ENCODE measurements at regions not wholly inside any gene's neighbourhood (a gene's known extent, or its start where the extent isn't known, plus 50 kb on each side); places are given as distances from the start of the nearest gene placed in this dataset.

GRCh38 chr5:147154809-147155208 lies 80.0 kb upstream of the STK32A start:
- WGBS, 2 donors (ENCODE audit: low coverage in 1 of 2): 59 to 75% methylated on average over 3 of the region's 3 CpGs
- in situ Hi-C loops (cut with MboI; ENCODE audit: low pct_ligation_motif_present in 1 of 4, low pct_unique_long_range_greater_than_20kb in 1 of 4, low sequenced_read_pairs in 3 of 4): no loop called here
- Histone ChIP-seq H3K4me3 (no peak overlapping the region), H3K4me1 (no peaks in the 10 kb centered on the region), H3K27me3 (no peaks in the 10 kb centered on the region), H3K36me3 (no peaks in the 10 kb centered on the region), H3K9me3 (no peaks in the 10 kb centered on the region), H3K27ac (no peak overlapping the region)
- DNase-seq: no peak
- TF ChIP-seq CTCF (IDR thresholded peaks at IDR 0.05): no peak
- no peak for TF ChIP-seq EP300 (IDR thresholded peaks at IDR 0.05; ENCODE audit: low read depth)
- no peak for TF ChIP-seq POLR2AphosphoS5 (IDR thresholded peaks at IDR 0.05)
- no peak for TF ChIP-seq POLR2A (IDR thresholded peaks at IDR 0.05)
- intact Hi-C loops (cut with DNase I; ENCODE audit: low total_unique reads): no loop called here

GRCh38 chr5:147156012-147156411 lies 78.8 kb upstream of the STK32A start:
- no peaks in the 10 kb centered on the region for H3K27me3 ChIP-seq
- no peak for DNase-seq
- no peak overlapping the region for H3K4me3 ChIP-seq
- intact Hi-C loops (cut with DNase I; ENCODE audit: low total_unique reads): no loop called here
- in situ Hi-C loops (cut with MboI; ENCODE audit: low pct_ligation_motif_present in 1 of 4, low pct_unique_long_range_greater_than_20kb in 1 of 4, low sequenced_read_pairs in 3 of 4): no loop called here
- H3K36me3 ChIP-seq: no peaks in the 10 kb centered on the region
- no peaks in the 10 kb centered on the region for H3K9me3 ChIP-seq
- peaks cover 0 to 3% (median 0%) of the 10 kb centered on the region in 4 donors for H3K4me1 ChIP-seq
- H3K27ac ChIP-seq: no peak overlapping the region
- no peak for TF ChIP-seq CTCF (IDR thresholded peaks at IDR 0.05)
- no peak for TF ChIP-seq EP300 (IDR thresholded peaks at IDR 0.05; ENCODE audit: low read depth)
- TF ChIP-seq POLR2A (IDR thresholded peaks at IDR 0.05): no peak
- no peak for TF ChIP-seq POLR2AphosphoS5 (IDR thresholded peaks at IDR 0.05)
- 47 to 78% methylated on average over 2 to 5 of the region's 5 CpGs for WGBS, 2 donors (ENCODE audit: low coverage in 1 of 2)

- Histone ChIP-seq H3K36me3 (no peaks in the 10 kb centered on the region), H3K4me3 (no peak overlapping the region), H3K9me3 (no peaks in the 10 kb centered on the region), H3K4me1 (peaks cover 0 to 4% (median 0%) of the 10 kb centered on the region in 4 donors), H3K27me3 (no peaks in the 10 kb centered on the region), H3K27ac (no peak overlapping the region)
- TF ChIP-seq CTCF (IDR thresholded peaks at IDR 0.05): no peak
- TF ChIP-seq POLR2AphosphoS5 (IDR thresholded peaks at IDR 0.05): no peak
- no peak for TF ChIP-seq POLR2A (IDR thresholded peaks at IDR 0.05)
- TF ChIP-seq EP300 (IDR thresholded peaks at IDR 0.05; ENCODE audit: low read depth): no peak
- in situ Hi-C loops (cut with MboI; ENCODE audit: low pct_ligation_motif_present in 1 of 4, low pct_unique_long_range_greater_than_20kb in 1 of 4, low sequenced_read_pairs in 3 of 4) (no loop called here), intact Hi-C loops (cut with DNase I; ENCODE audit: low total_unique reads) (no loop called here)
- 34 to 48% methylated on average over 3 of the region's 3 CpGs for WGBS, 2 donors (ENCODE audit: low coverage in 1 of 2)
- no peak for DNase-seq
Observed at GRCh38 chr5:147160902-147161700, 73.7 kb upstream of the STK32A start.

GRCh38 chr5:147162740-147163139 lies 72.1 kb upstream of the STK32A start:
- 80 to 86% methylated on average over 7 of the region's 7 CpGs for WGBS, 2 donors (ENCODE audit: low coverage in 1 of 2)
- H3K27me3 ChIP-seq: no peaks in the 10 kb centered on the region
- H3K4me1 ChIP-seq: peaks cover 0 to 4% (median 0%) of the 10 kb centered on the region in 4 donors
- no peaks in the 10 kb centered on the region for H3K9me3 ChIP-seq
- no peak overlapping the region for H3K4me3 ChIP-seq
- no peak overlapping the region for H3K27ac ChIP-seq
- no peak for DNase-seq
- in situ Hi-C loops (cut with MboI; ENCODE audit: low pct_ligation_motif_present in 1 of 4, low pct_unique_long_range_greater_than_20kb in 1 of 4, low sequenced_read_pairs in 3 of 4) (no loop called here), intact Hi-C loops (cut with DNase I; ENCODE audit: low total_unique reads) (no loop called here)
- H3K36me3 ChIP-seq: no peaks in the 10 kb centered on the region
- TF ChIP-seq POLR2AphosphoS5 (IDR thresholded peaks at IDR 0.05) (no peak), CTCF (IDR thresholded peaks at IDR 0.05) (no peak)
